ENCODE measurements at regions not wholly inside any gene's neighbourhood (a gene's known extent, or its start where the extent isn't known, plus 50 kb on each side); places are given as distances from the start of the nearest gene placed in this dataset.

- no peak for TF ChIP-seq POLR2A (IDR thresholded peaks at IDR 0.05)
- no peak for TF ChIP-seq CTCF (IDR thresholded peaks at IDR 0.05)
- no peak for TF ChIP-seq POLR2AphosphoS5 (IDR thresholded peaks at IDR 0.05)
- no peak for TF ChIP-seq EP300 (IDR thresholded peaks at IDR 0.05; ENCODE audit: low read depth)
These were observed 201.5 kb upstream of the COL11A1 start for GRCh38 chr1:103309786-103310185.

Data from transverse colon (tissue), 4 donors.